Heart left ventricle (tissue), 16 donors: ENCODE measurements at regions not wholly inside any gene's neighbourhood (a gene's known extent, or its start where the extent isn't known, plus 50 kb on each side); places are given as distances from the start of the nearest gene placed in this dataset.

ENCODE experiments used
- ATAC-seq, 4 donors: fragments of 200-7000 bp; cut with Tn5 transposase; one replicate each; pipeline ENCODE4 v1.9.1; 2020 to 2022; ENCODE audit warnings: moderate library complexity in 4 of 4, mild to moderate bottlenecking in 3 of 4, moderate number of reproducible peaks in 1 of 4
- DNase-seq, 5 donors: peaks; one replicate each; pipeline ENCODE4 v3.0.0-alpha.2; 2020
- H3K27ac ChIP-seq, 12 donors: fragments of 200-600 bp; sonication (generic) in 4 of 12; one replicate each; pipeline versions ENCODE4 v1.5.0 to v1.8.0; 2016 to 2022; ENCODE audit warnings: mild to moderate bottlenecking in 2 of 12
- H3K27me3 ChIP-seq, 9 donors: fragments of 200-600 bp; sonication (generic) in 2 of 9; one replicate each; pipeline versions ENCODE4 v1.5.1 to v1.8.0; 2016 to 2022; ENCODE audit warnings: mild to moderate bottlenecking in 3 of 9
- H3K36me3 ChIP-seq, 9 donors: fragments of 200-600 bp; sonication (generic) in 2 of 9; one replicate each; pipeline versions ENCODE4 v1.5.0 to v1.8.0; 2018 to 2022; ENCODE audit warnings: mild to moderate bottlenecking in 2 of 9
- H3K4me1 ChIP-seq, 12 donors: fragments of 200-600 bp; sonication (generic) in 4 of 12; one replicate each; pipeline versions ENCODE4 v1.5.0 to v1.8.0; 2016 to 2022; ENCODE audit warnings: mild to moderate bottlenecking in 3 of 12
- H3K4me3 ChIP-seq, 12 donors: fragments of 200-600 bp; sonication (generic) in 4 of 12; one replicate each; pipeline versions ENCODE4 v1.5.0 to v1.8.0; 2017 to 2022; ENCODE audit warnings: mild to moderate bottlenecking in 9 of 12, moderate library complexity in 4 of 12
- H3K9me3 ChIP-seq, 12 donors: fragments of 200-600 bp; sonication (generic) in 4 of 12; one replicate each; pipeline versions ENCODE4 v1.5.0 to v1.8.0; 2016 to 2022; ENCODE audit warnings: mild to moderate bottlenecking in 1 of 12
- CTCF ChIP-seq, 12 donors: fragments of 200-600 bp; sonication (generic) in 4 of 12; IDR thresholded peaks; one replicate each; pipeline versions ENCODE4 v1.5.0 to v1.8.0; 2018 to 2022; ENCODE audit warnings: antibody characterized with exemption in 12 of 12, mild to moderate bottlenecking in 5 of 12
- POLR2A ChIP-seq, 2 donors: fragments of 450-650 bp; IDR thresholded peaks; one replicate each; pipeline ENCODE4 v1.6.1; 2017; ENCODE audit warnings: antibody characterized with exemption in 2 of 2, mild to moderate bottlenecking in 2 of 2, moderate library complexity in 2 of 2
- WGBS, 4 donors: extraction: QIAGEN DNeasy Blood & Tissue Kit in 2 of 4; methylation state at CpG; one replicate each; pipeline versions ENCODE4 v1.1.5 to v1.1.7; 2013 to 2018; 5-methylcytosine and 5-hydroxymethylcytosine counted together
- intact Hi-C, 10 donors: fragments of 100-400 bp; cut with DNase I; formaldehyde crosslinking; loops; one replicate each; pipeline versions ENCODE4 v1.11.1 to v1.14.2; 2022
- donor health status: ischemic (EF 13 %, LVEDD 7.1; RV severe dilation, severe dysfunction).
- donor health status: healthy with polysubstance abuse.
- donor health status: DM: no; HTN: yes; CAD: no.
- donor health status: DM: no; HTN: no; CAD: no.
- donor health status: ischemic (EF 25% LVEDD 6.9; RV normal size, moderate dysfunction).
- donor health status: ischemic (EF 25% LVEDD 5.7; RV mildly dilated, moderate dysfunction).
- donor health status: healthy.
- donor health status: DM: yes; HTN: yes; CAD: no.
- donor health status: ischemic (EF 35%, LVEDD 5.7; RV mildly dilated, moderate dysfunction).
- donor health status: nonischemic (EF 11% LVEDD 7.7; RV severe dilation, severe dysfunction).
- donor health status: DM: yes; HTN: yes; CAD: no.
- donor health status: PGD.
- donor health status: ischemic (EF 29% LVEDD 5.4; RV normal size, mild dysfunction).
- donor health status: nonischemic (EF 23%, LVEDD 6.1; RV moderate dilation, normal function).

GRCh38 chr9:82565188-82565969 is 497.6 kb downstream of the RASEF start:
- H3K4me1 ChIP-seq = peaks cover 0 to 4% (median 0%) of the 10 kb centered on the region in 12 donors
- no peak overlapping the region for H3K4me3 ChIP-seq
- DNase-seq (peak in 1 of 5 donors; percentile 29), ATAC-seq (peak in 1 of 4 donors; percentile 36)
- H3K27ac ChIP-seq = no peak overlapping the region
- WGBS, 4 donors = 63 to 78% (median 70%) methylated on average over 6 of the region's 6 CpGs
- TF ChIP-seq POLR2A (IDR thresholded peaks at IDR 0.05) = no peak
- TF ChIP-seq CTCF (IDR thresholded peaks at IDR 0.05) = no peak
- H3K36me3 ChIP-seq = no peaks in the 10 kb centered on the region
- intact Hi-C loops = no loop called here
- peaks cover 0 to 3% (median 0%) of the 10 kb centered on the region in 12 donors for H3K9me3 ChIP-seq
- H3K27me3 ChIP-seq = no peaks in the 10 kb centered on the region

GRCh38 chr9:82567953-82568352 is 495.0 kb downstream of the RASEF start:
- 79 to 86% (median 85%) methylated on average over 3 of the region's 3 CpGs for WGBS, 4 donors
- intact Hi-C loops = no loop called here
- Histone ChIP-seq H3K4me3 (no peak overlapping the region), H3K36me3 (no peaks in the 10 kb centered on the region), H3K27me3 (no peaks in the 10 kb centered on the region), H3K27ac (no peak overlapping the region), H3K9me3 (peaks cover 0 to 3% (median 0%) of the 10 kb centered on the region in 12 donors), H3K4me1 (peaks cover 0 to 4% (median 0%) of the 10 kb centered on the region in 12 donors)
- ATAC-seq (no peak), DNase-seq (no peak)
- TF ChIP-seq POLR2A (IDR thresholded peaks at IDR 0.05) (no peak), CTCF (IDR thresholded peaks at IDR 0.05) (no peak)

- H3K27ac ChIP-seq = no peak overlapping the region
- peaks cover 0 to 24% (median 9%) of the 10 kb centered on the region in 12 donors for H3K9me3 ChIP-seq
- TF ChIP-seq POLR2A (IDR thresholded peaks at IDR 0.05) = no peak
- TF ChIP-seq CTCF (IDR thresholded peaks at IDR 0.05) = peak in 1 of 12 donors; percentile 5
- ATAC-seq = no peak
- no peaks in the 10 kb centered on the region for H3K36me3 ChIP-seq
- no peak overlapping the region for H3K4me3 ChIP-seq
- no peak for DNase-seq
- H3K27me3 ChIP-seq = no peaks in the 10 kb centered on the region
- peaks cover 0 to 4% (median 0%) of the 10 kb centered on the region in 12 donors for H3K4me1 ChIP-seq
- intact Hi-C loops = no loop called here
Measured at GRCh38 chr9:82570226-82570625, 492.7 kb downstream of the RASEF start.

GRCh38 chr9:82571540-82571939 is 491.4 kb downstream of the RASEF start:
- Histone ChIP-seq H3K27ac (no peak overlapping the region), H3K4me1 (no peaks in the 10 kb centered on the region), H3K27me3 (no peaks in the 10 kb centered on the region), H3K9me3 (peaks cover 0 to 29% (median 13%) of the 10 kb centered on the region in 12 donors), H3K36me3 (no peaks in the 10 kb centered on the region), H3K4me3 (no peak overlapping the region)
- no peak for ATAC-seq
- TF ChIP-seq CTCF (IDR thresholded peaks at IDR 0.05) = no peak
- TF ChIP-seq POLR2A (IDR thresholded peaks at IDR 0.05) = no peak
- no peak for DNase-seq
- intact Hi-C loops = no loop called here
